ENCODE measurements at regions not wholly inside any gene's neighbourhood (a gene's known extent, or its start where the extent isn't known, plus 50 kb on each side); places are given as distances from the start of the nearest gene placed in this dataset.

DNA sequence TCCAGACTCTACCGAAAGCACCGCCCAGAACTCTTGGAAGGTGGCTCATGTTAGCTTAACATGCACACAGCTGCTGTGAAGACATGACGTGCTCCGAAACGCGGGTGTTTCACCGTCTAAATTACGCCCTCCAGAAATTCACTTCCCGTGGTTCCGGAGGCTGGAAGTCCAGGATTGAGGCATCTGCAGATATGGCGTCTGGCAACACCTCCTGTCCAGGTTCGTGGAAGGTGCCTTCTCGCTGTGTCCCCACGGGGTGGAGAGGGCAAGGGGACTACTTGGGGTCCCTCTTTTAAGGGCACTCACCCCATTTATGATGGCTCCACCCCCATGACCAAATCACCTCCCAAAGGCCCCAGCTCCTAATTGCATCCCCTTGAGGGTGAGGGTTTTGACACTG lies 348.0 kb upstream of the IRX2 start:
- no peak overlapping the region for H3K9ac ChIP-seq (ENCODE audit: low read length)
- ATAC-seq: no peak
- H3K9me2 ChIP-seq (ENCODE audit: insufficient read depth): no peaks in the 10 kb centered on the region
- intact Hi-C loops (cut with micrococcal nuclease): no loop called here
- no peaks in the 10 kb centered on the region for H3K79me2 ChIP-seq (ENCODE audit: insufficient read depth, low read length)
- no peak overlapping the region for H2AFZ ChIP-seq (ENCODE audit: low read depth, low read length, poor library complexity, severe bottlenecking)
- TF ChIP-seq SRF (IDR thresholded peaks at IDR 0.05; ENCODE audit: low read depth): no peak
- TF ChIP-seq EGR1 (IDR thresholded peaks at IDR 0.05; ENCODE audit: low read depth): no peak
- TF ChIP-seq, protein P1, sequence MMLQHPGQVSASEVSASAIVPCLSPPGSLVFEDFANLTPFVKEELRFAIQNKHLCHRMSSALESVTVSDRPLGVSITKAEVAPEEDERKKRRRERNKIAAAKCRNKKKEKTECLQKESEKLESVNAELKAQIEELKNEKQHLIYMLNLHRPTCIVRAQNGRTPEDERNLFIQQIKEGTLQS (IDR thresholded peaks at IDR 0.05): no peak
- no peak for TF ChIP-seq YY1 (IDR thresholded peaks at IDR 0.05; ENCODE audit: extremely low read depth, insufficient replicate concordance, low read depth, low read length)
- no peak for TF ChIP-seq EZH2phosphoT487 (IDR thresholded peaks at IDR 0.05; ENCODE audit: borderline replicate concordance)
- TF ChIP-seq JUND (IDR thresholded peaks at IDR 0.05): no peak
- no peak for TF ChIP-seq SP1 (IDR thresholded peaks at IDR 0.05; ENCODE audit: low read depth)
- TF ChIP-seq, protein P2, sequence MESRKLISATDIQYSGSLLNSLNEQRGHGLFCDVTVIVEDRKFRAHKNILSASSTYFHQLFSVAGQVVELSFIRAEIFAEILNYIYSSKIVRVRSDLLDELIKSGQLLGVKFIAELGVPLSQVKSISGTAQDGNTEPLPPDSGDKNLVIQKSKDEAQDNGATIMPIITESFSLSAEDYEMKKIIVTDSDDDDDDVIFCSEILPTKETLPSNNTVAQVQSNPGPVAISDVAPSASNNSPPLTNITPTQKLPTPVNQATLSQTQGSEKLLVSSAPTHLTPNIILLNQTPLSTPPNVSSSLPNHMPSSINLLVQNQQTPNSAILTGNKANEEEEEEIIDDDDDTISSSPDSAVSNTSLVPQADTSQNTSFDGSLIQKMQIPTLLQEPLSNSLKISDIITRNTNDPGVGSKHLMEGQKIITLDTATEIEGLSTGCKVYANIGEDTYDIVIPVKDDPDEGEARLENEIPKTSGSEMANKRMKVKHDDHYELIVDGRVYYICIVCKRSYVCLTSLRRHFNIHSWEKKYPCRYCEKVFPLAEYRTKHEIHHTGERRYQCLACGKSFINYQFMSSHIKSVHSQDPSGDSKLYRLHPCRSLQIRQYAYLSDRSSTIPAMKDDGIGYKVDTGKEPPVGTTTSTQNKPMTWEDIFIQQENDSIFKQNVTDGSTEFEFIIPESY (IDR thresholded peaks at IDR 0.05; ENCODE audit: extremely low read depth, insufficient replicate concordance, low read length): no peak
- TF ChIP-seq, protein P3, sequence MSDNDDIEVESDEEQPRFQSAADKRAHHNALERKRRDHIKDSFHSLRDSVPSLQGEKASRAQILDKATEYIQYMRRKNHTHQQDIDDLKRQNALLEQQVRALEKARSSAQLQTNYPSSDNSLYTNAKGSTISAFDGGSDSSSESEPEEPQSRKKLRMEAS (IDR thresholded peaks at IDR 0.05): no peak
- TF ChIP-seq CBX3 (IDR thresholded peaks at IDR 0.05; ENCODE audit: low read depth): no peak
- no peak for TF ChIP-seq POLR2A (IDR thresholded peaks at IDR 0.05; ENCODE audit: borderline replicate concordance, extremely low read depth, insufficient read depth, insufficient read length)
- TF ChIP-seq, protein P4, sequence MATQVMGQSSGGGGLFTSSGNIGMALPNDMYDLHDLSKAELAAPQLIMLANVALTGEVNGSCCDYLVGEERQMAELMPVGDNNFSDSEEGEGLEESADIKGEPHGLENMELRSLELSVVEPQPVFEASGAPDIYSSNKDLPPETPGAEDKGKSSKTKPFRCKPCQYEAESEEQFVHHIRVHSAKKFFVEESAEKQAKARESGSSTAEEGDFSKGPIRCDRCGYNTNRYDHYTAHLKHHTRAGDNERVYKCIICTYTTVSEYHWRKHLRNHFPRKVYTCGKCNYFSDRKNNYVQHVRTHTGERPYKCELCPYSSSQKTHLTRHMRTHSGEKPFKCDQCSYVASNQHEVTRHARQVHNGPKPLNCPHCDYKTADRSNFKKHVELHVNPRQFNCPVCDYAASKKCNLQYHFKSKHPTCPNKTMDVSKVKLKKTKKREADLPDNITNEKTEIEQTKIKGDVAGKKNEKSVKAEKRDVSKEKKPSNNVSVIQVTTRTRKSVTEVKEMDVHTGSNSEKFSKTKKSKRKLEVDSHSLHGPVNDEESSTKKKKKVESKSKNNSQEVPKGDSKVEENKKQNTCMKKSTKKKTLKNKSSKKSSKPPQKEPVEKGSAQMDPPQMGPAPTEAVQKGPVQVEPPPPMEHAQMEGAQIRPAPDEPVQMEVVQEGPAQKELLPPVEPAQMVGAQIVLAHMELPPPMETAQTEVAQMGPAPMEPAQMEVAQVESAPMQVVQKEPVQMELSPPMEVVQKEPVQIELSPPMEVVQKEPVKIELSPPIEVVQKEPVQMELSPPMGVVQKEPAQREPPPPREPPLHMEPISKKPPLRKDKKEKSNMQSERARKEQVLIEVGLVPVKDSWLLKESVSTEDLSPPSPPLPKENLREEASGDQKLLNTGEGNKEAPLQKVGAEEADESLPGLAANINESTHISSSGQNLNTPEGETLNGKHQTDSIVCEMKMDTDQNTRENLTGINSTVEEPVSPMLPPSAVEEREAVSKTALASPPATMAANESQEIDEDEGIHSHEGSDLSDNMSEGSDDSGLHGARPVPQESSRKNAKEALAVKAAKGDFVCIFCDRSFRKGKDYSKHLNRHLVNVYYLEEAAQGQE (IDR thresholded peaks at IDR 0.05; ENCODE audit: low read depth): no peak
- TF ChIP-seq ZNF274 (IDR thresholded peaks at IDR 0.05; ENCODE audit: low read depth, low read length): no peak
- no peak for TF ChIP-seq EZH2 (IDR thresholded peaks at IDR 0.05)
- no peak for TF ChIP-seq FOSL1 (IDR thresholded peaks at IDR 0.05; ENCODE audit: low read depth)
- no peak for TF ChIP-seq TCF7L2 (IDR thresholded peaks at IDR 0.05; ENCODE audit: borderline replicate concordance, extremely low read depth, insufficient read depth, insufficient read length)
- TF ChIP-seq SIN3A (IDR thresholded peaks at IDR 0.05; ENCODE audit: low read depth): no peak
- TF ChIP-seq ELF1 (IDR thresholded peaks at IDR 0.05; ENCODE audit: borderline replicate concordance, low read depth): no peak
- TF ChIP-seq POLR2AphosphoS5 (IDR thresholded peaks at IDR 0.05; ENCODE audit: low read depth, low read length): no peak
- H3K9me3 ChIP-seq (ENCODE audit: control insufficient read depth in 1 of 2, insufficient read depth in 1 of 2, low read depth in 1 of 2, low read length in 2 of 2): peaks cover 3 to 15% of the 10 kb centered on the region in 2 experiments; a peak in 2 of 4 replicates
- ChIA-PET RAD21 (ENCODE audit: low non-redundant PET in 1 of 2, low total read pairs in 2 of 2, uncharacterized antibody in 2 of 2, unreplicated experiment in 2 of 2) (no interaction called here), POLR2A (no interaction called here), CTCF (no interaction called here)
- H3K27me3 ChIP-seq (ENCODE audit: insufficient read depth, low read length): no peaks in the 10 kb centered on the region
- no peaks in the 10 kb centered on the region for H4K20me1 ChIP-seq (ENCODE audit: insufficient read depth)
- no peaks in the 10 kb centered on the region for H3K4me1 ChIP-seq (ENCODE audit: control insufficient read depth in 1 of 2, insufficient read depth in 2 of 2, low read length in 2 of 2)
- BruUV-seq (replicated peaks): no TSS peak
- no peak overlapping the region for H3K27ac ChIP-seq (ENCODE audit: low read depth, low read length)
- no peak overlapping the region for H3K4me3 ChIP-seq (replicated peaks in 1 of 2; ENCODE audit: low read depth in 1 of 2, low read length in 2 of 2)
- no peak for DNase-seq (ENCODE audit: low read depth, low spot score)
- no peak overlapping the region for H3K4me2 ChIP-seq (ENCODE audit: low read length)
- H3K36me3 ChIP-seq (ENCODE audit: control insufficient read depth in 1 of 2, insufficient read depth in 2 of 2, low read length in 2 of 2): no peaks in the 10 kb centered on the region
